Smooth muscle cell (in vitro differentiated cells): ENCODE measurements at regions not wholly inside any gene's neighbourhood (a gene's known extent, or its start where the extent isn't known, plus 50 kb on each side); places are given as distances from the start of the nearest gene placed in this dataset.

Experiments used
- DNase-seq: peaks from one replicate; lab custom pipeline; 2025; ENCODE audit not compliant: unreplicated experiment; lab: John Stamatoyannopoulos, UW
- H2AFZ ChIP-seq: fragments of 200-600 bp; sonication (generic); 2 replicates; pipeline ENCODE4 v1.6.0; 2016; ENCODE audit warnings: antibody characterized with exemption, low read depth, mild to moderate bottlenecking
- H3F3A ChIP-seq: fragments of 200-600 bp; sonication (generic); 2 replicates; pipeline ENCODE4 v1.6.0; 2017; ENCODE audit warnings: antibody characterized with exemption, low read depth
- H3K27ac ChIP-seq: fragments of 200-600 bp; sonication (generic); 2 replicates; pipeline ENCODE4 v1.5.1; 2016; ENCODE audit warnings: low read depth, mild to moderate bottlenecking
- H3K27me3 ChIP-seq: fragments of 200-600 bp; sonication (generic); 2 replicates; pipeline ENCODE4 v1.6.1; 2016; ENCODE audit warnings: low read depth, mild to moderate bottlenecking
- H3K36me3 ChIP-seq: fragments of 200-600 bp; sonication (generic); 2 replicates; pipeline ENCODE4 v1.5.1; 2016; ENCODE audit warnings: low read depth
- H3K4me1 ChIP-seq: fragments of 200-600 bp; sonication (generic); 2 replicates; pipeline ENCODE4 v1.5.1; 2016; ENCODE audit warnings: low read depth
- H3K4me2 ChIP-seq: fragments of 200-600 bp; sonication (generic); 2 replicates; pipeline ENCODE4 v1.6.0; 2016; ENCODE audit warnings: mild to moderate bottlenecking
- H3K4me3 ChIP-seq: fragments of 200-600 bp; sonication (generic); 2 replicates; pipeline ENCODE4 v1.5.1; 2016; ENCODE audit warnings: mild to moderate bottlenecking
- H3K79me2 ChIP-seq: fragments of 200-600 bp; sonication (generic); 2 replicates; pipeline ENCODE4 v1.6.0; 2016; ENCODE audit warnings: low read depth, mild to moderate bottlenecking
- H3K9ac ChIP-seq: fragments of 200-600 bp; sonication (generic); 2 replicates; pipeline ENCODE4 v1.6.0; 2016; ENCODE audit warnings: low read depth
- H3K9me3 ChIP-seq: fragments of 200-600 bp; sonication (generic); replicated peaks from 2 replicates; pipeline ENCODE4 v1.5.1; 2016; ENCODE audit warnings: low read depth
- H4K20me1 ChIP-seq: fragments of 200-600 bp; sonication (generic); 2 replicates; pipeline ENCODE4 v1.6.0; 2016; ENCODE audit warnings: low read depth
- CTCF ChIP-seq: fragments of 200-600 bp; sonication (generic); IDR thresholded peaks from 2 replicates; pipeline ENCODE4 v1.5.1; 2017; ENCODE audit warnings: borderline replicate concordance, mild to moderate bottlenecking, antibody characterized with exemption; ENCODE audit not compliant: insufficient read depth, poor library complexity, severe bottlenecking
- WGBS: methylation state at CpG from one replicate; pipeline ENCODE4 v1.1.7; 2016; ENCODE audit warnings: low lambda C conversion rate; 5-methylcytosine and 5-hydroxymethylcytosine counted together

DNA sequence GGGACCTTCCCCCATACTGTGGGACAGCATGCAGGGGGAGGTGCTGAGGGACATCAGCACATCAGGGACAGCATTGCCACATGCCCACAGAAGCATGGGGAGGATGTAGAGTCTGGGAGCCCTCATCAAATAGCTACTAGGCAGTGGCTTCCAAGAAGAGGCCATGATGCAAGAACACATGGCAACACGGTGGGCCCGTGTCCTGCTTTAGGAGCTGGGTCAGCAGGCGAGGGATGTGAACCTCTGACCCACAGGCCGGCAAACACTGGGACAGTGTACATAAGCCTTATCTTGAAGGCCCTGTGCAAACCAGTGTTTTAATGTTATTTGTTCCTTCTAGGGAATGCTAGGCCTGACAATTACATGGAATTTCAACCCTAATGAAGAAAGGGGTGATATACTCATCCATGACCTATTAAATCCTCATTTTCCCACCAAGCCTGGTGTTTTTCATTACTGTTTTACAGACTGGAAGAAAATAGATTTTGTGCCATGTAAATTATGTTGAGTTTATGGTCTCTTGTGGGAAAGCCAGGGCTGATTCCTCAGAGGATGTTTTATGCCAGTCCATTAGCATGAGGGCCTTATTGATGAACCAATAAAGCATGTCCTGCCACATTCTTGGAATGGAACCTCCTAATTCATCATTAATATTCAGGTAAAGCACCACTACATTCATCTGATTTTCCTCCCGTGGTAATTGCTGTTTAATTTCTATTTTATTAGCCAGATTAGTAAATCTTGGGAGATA is 61.7 kb upstream of the SLC25A26 start:
- 92% methylated on average over 5 of the region's 5 CpGs for WGBS
- H2AFZ ChIP-seq = no peak overlapping the region

GRCh38 chr3:66154444-66154861 is 66.3 kb upstream of the SLC25A26 start:
- Histone ChIP-seq H3F3A (peaks cover 8% of the 10 kb centered on the region), H4K20me1 (no peaks in the 10 kb centered on the region), H3K9me3 (no peaks in the 10 kb centered on the region), H3K4me1 (peaks cover 11% of the 10 kb centered on the region), H3K27me3 (no peaks in the 10 kb centered on the region), H3K36me3 (no peaks in the 10 kb centered on the region), H3K9ac (no peak overlapping the region), H3K79me2 (no peaks in the 10 kb centered on the region), H3K4me2 (peak overlapping the region; percentile 84), H2AFZ (no peak overlapping the region), H3K4me3 (peak overlapping the region; percentile 42), H3K27ac (no peak overlapping the region)
- WGBS = 31% methylated on average over 9 of the region's 9 CpGs
- no peak for TF ChIP-seq CTCF
- DNase-seq = no peak

More for the DNA sequence above, 61.7 kb upstream of the SLC25A26 start:
- Histone ChIP-seq H3K4me3 (no peak overlapping the region), H3K4me2 (no peak overlapping the region), H3K27ac (no peak overlapping the region), H3K27me3 (no peaks in the 10 kb centered on the region), H3K79me2 (no peaks in the 10 kb centered on the region), H3F3A (peaks cover 8% of the 10 kb centered on the region), H3K36me3 (no peaks in the 10 kb centered on the region), H3K9ac (no peak overlapping the region), H4K20me1 (no peaks in the 10 kb centered on the region), H3K4me1 (peaks cover 3% of the 10 kb centered on the region), H3K9me3 (no peaks in the 10 kb centered on the region)
- no peak for TF ChIP-seq CTCF
- no peak for DNase-seq

GRCh38 chr3:66153481-66154443 is 67.0 kb upstream of the SLC25A26 start:
- Histone ChIP-seq H3K36me3 (no peaks in the 10 kb centered on the region), H4K20me1 (no peaks in the 10 kb centered on the region), H3K4me2 (peak overlapping the region; percentile 84), H3F3A (peaks cover 8% of the 10 kb centered on the region), H3K9ac (no peak overlapping the region), H3K27ac (peak overlapping the region; percentile 25), H3K9me3 (no peaks in the 10 kb centered on the region), H3K27me3 (no peaks in the 10 kb centered on the region), H3K79me2 (no peaks in the 10 kb centered on the region), H2AFZ (peak overlapping the region; percentile 84), H3K4me3 (peak overlapping the region; percentile 42), H3K4me1 (peaks cover 11% of the 10 kb centered on the region)
- peak; percentile 3 for DNase-seq
- TF ChIP-seq CTCF = no peak
- 49% methylated on average over 25 of the region's 25 CpGs for WGBS
